Suppressor macrophage treated with lipopolysaccharide for 4 hours (primary cell): ENCODE measurements at regions not wholly inside any gene's neighbourhood (a gene's known extent, or its start where the extent isn't known, plus 50 kb on each side); places are given as distances from the start of the nearest gene placed in this dataset.
A peak's percentile ranks its signal among the peaks of the same experiment; 100 is the strongest.
"Not testable (repeated sequence)": the region's sequence is repeated elsewhere in the genome, so short reads cannot be mapped to it uniquely, and the experiment has no call there.

Experiments
- DNase-seq: peaks from one replicate; pipeline ENCODE4 v3.0.0-alpha.2; 2020

GRCh38 chr6:141753180-141753579, 379.5 kb upstream of the GJE1 start:
- DNase-seq, result no peak

- no peak for DNase-seq
Measured at GRCh38 chr6:141752677-141753076, 380.0 kb upstream of the GJE1 start.

GRCh38 chr6:141746324-141746723, 386.4 kb upstream of the GJE1 start:
- not testable (repeated sequence) for DNase-seq

- no peak for DNase-seq
Measured at GRCh38 chr6:141744971-141745370, 387.8 kb upstream of the GJE1 start.

- DNase-seq, result no peak
Measured at GRCh38 chr6:141744194-141744925, 388.4 kb upstream of the GJE1 start.

GRCh38 chr6:141736104-141736503, 396.6 kb upstream of the GJE1 start:
- DNase-seq, result no peak

GRCh38 chr6:141735126-141735525, 397.6 kb upstream of the GJE1 start:
- no peak for DNase-seq

GRCh38 chr6:141734071-141734840, 398.5 kb upstream of the GJE1 start:
- DNase-seq, result no peak

GRCh38 chr6:141729146-141729545, 403.6 kb upstream of the GJE1 start:
- no peak for DNase-seq

GRCh38 chr6:141728330-141728729, 404.4 kb upstream of the GJE1 start:
- DNase-seq, result no peak

- DNase-seq, result no peak
Measured at GRCh38 chr6:141726248-141726647, 406.5 kb upstream of the GJE1 start.

GRCh38 chr6:141724731-141725130, 408.0 kb upstream of the GJE1 start:
- DNase-seq, result no peak

- no peak for DNase-seq
Measured at GRCh38 chr6:141719476-141719875, 413.2 kb upstream of the GJE1 start.

GRCh38 chr6:141705431-141705830, 427.3 kb upstream of the GJE1 start:
- DNase-seq, result no peak

- no peak for DNase-seq
Measured at GRCh38 chr6:141704151-141704550, 428.6 kb upstream of the GJE1 start.

- DNase-seq, result no peak
Measured at GRCh38 chr6:141701732-141702131, 431.0 kb upstream of the GJE1 start.

GRCh38 chr6:141700819-141701218, 431.9 kb upstream of the GJE1 start:
- DNase-seq, result no peak

- DNase-seq, result no peak
Measured at GRCh38 chr6:141688916-141689315, 443.8 kb upstream of the GJE1 start.

GRCh38 chr6:141685416-141685815, 447.3 kb upstream of the GJE1 start:
- no peak for DNase-seq

GRCh38 chr6:141682391-141682790, 450.3 kb upstream of the GJE1 start:
- no peak for DNase-seq

- peak; percentile 6 for DNase-seq
Measured at GRCh38 chr6:141677598-141678211, 455.0 kb upstream of the GJE1 start.

- no peak for DNase-seq
Measured at GRCh38 chr6:141675957-141676356, 456.8 kb upstream of the GJE1 start.

GRCh38 chr6:141669141-141669540, 463.6 kb upstream of the GJE1 start:
- DNase-seq, result no peak
